ENCODE measurements at regions not wholly inside any gene's neighbourhood (a gene's known extent, or its start where the extent isn't known, plus 50 kb on each side); places are given as distances from the start of the nearest gene placed in this dataset.

GRCh38 chr11:33944693-33945424, 53.0 kb upstream of the LMO2 start:
- no peak overlapping the region for H3K4me3 Mint-ChIP-seq
- no peaks in the 10 kb centered on the region for H3K36me3 ChIP-seq (replicated peaks in 1 of 2; ENCODE audit: control insufficient read depth in 1 of 2, insufficient read depth in 2 of 2, low read length in 2 of 2)
- H2AFZ ChIP-seq (ENCODE audit: insufficient read depth, low read depth, low read length, poor library complexity, severe bottlenecking), result no peak overlapping the region
- no peak overlapping the region for H3K9ac ChIP-seq (ENCODE audit: insufficient read depth, low read length, poor library complexity, severe bottlenecking)
- intact Hi-C loops (cut with micrococcal nuclease), result loop anchor here in 1 of 2 donors (5.0 kb wide), 1 partner anchor 53 kb away; the partner anchor contains the start of gene LMO2
- no peaks in the 10 kb centered on the region for H3K79me2 ChIP-seq (ENCODE audit: insufficient read depth, low read length)
- H3K4me1 ChIP-seq (ENCODE audit: control insufficient read depth in 1 of 2, insufficient read depth in 2 of 2, low read length in 2 of 2), result peaks cover 23 to 28% of the 10 kb centered on the region in 2 donors
- peak overlapping the region in 1 of 7 donors; percentile 67 for H3K27ac Mint-ChIP-seq
- H3K4me1 Mint-ChIP-seq, result peaks cover 27% of the 10 kb centered on the region
- no peaks in the 10 kb centered on the region for H3K9me3 ChIP-seq (replicated peaks in 1 of 2; ENCODE audit: control insufficient read depth in 1 of 2, insufficient read depth in 1 of 2, low read length in 2 of 2)
- H3K4me2 ChIP-seq (replicated peaks; ENCODE audit: extremely low read depth, low read length, poor library complexity, severe bottlenecking), result no peak overlapping the region
- H3K9me3 Mint-ChIP-seq, result peaks cover 0 to 1% (median 0%) of the 10 kb centered on the region in 7 donors
- H3K36me3 Mint-ChIP-seq, result no peaks in the 10 kb centered on the region
- TF ChIP-seq CTCF (IDR thresholded peaks at IDR 0.05), result no peak
- H3K27ac ChIP-seq (ENCODE audit: low read depth in 1 of 2, low read length in 2 of 2), result no peak overlapping the region
- WGBS (ENCODE audit: insufficient coverage), result 98% methylated on average over 5 of the region's 6 CpGs
- H4K20me1 ChIP-seq (ENCODE audit: insufficient read depth, low read length), result no peaks in the 10 kb centered on the region
- no peak for DNase-seq
- H3K27me3 ChIP-seq (ENCODE audit: control insufficient read depth in 2 of 2, insufficient read depth in 2 of 2, low read length in 2 of 2), result no peaks in the 10 kb centered on the region
- no peak overlapping the region for H3K4me3 ChIP-seq (replicated peaks in 1 of 3; ENCODE audit: low read depth in 2 of 3, low read length in 3 of 3)
- H3K27me3 Mint-ChIP-seq (ENCODE audit: low read depth in 3 of 3), result peaks cover 0 to 3% (median 2%) of the 10 kb centered on the region in 3 donors

DNA sequence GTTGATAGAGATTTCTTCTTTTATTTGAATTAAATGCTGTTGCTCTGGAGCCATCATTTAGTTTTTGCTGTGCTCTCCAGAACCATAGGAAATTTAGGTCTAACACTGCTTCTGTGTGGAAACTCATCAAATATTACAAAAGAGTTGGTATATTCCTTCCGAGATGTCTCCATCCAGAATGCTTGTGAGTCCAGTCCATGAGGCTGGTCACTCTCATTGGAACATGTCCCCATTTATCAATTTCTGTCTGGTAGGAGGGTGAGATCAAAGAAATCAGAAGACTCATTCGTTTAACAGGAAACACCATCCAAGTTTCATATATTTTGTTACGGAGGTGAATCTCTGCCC, 52.4 kb upstream of the LMO2 start:
- H3K4me1 Mint-ChIP-seq, result peaks cover 27% of the 10 kb centered on the region
- H3K36me3 Mint-ChIP-seq, result no peaks in the 10 kb centered on the region

More for the DNA sequence above, 52.4 kb upstream of the LMO2 start:
- TF ChIP-seq CTCF (IDR thresholded peaks at IDR 0.05), result no peak
- WGBS (ENCODE audit: insufficient coverage), result no CpG with 5 or more reads among the region's 3 CpGs
- Histone ChIP-seq H3K9me3 (replicated peaks in 1 of 2; ENCODE audit: control insufficient read depth in 1 of 2, insufficient read depth in 1 of 2, low read length in 2 of 2) (no peaks in the 10 kb centered on the region), H3K9ac (ENCODE audit: insufficient read depth, low read length, poor library complexity, severe bottlenecking) (no peak overlapping the region), H3K36me3 (replicated peaks in 1 of 2; ENCODE audit: control insufficient read depth in 1 of 2, insufficient read depth in 2 of 2, low read length in 2 of 2) (no peaks in the 10 kb centered on the region), H3K27me3 (ENCODE audit: control insufficient read depth in 2 of 2, insufficient read depth in 2 of 2, low read length in 2 of 2) (no peaks in the 10 kb centered on the region), H2AFZ (ENCODE audit: insufficient read depth, low read depth, low read length, poor library complexity, severe bottlenecking) (no peak overlapping the region), H3K4me1 (ENCODE audit: control insufficient read depth in 1 of 2, insufficient read depth in 2 of 2, low read length in 2 of 2) (peaks cover 23 to 28% of the 10 kb centered on the region in 2 donors), H4K20me1 (ENCODE audit: insufficient read depth, low read length) (no peaks in the 10 kb centered on the region), H3K4me3 (replicated peaks in 1 of 3; ENCODE audit: low read depth in 2 of 3, low read length in 3 of 3) (no peak overlapping the region), H3K79me2 (ENCODE audit: insufficient read depth, low read length) (no peaks in the 10 kb centered on the region), H3K27ac (ENCODE audit: low read depth in 1 of 2, low read length in 2 of 2) (no peak overlapping the region), H3K4me2 (replicated peaks; ENCODE audit: extremely low read depth, low read length, poor library complexity, severe bottlenecking) (no peak overlapping the region)
- intact Hi-C loops (cut with micrococcal nuclease), result loop anchor here in 1 of 2 donors (5.0 kb wide), 1 partner anchor 52 kb away; the partner anchor contains the start of gene LMO2
- peaks cover 0 to 1% (median 0%) of the 10 kb centered on the region in 7 donors for H3K9me3 Mint-ChIP-seq
- H3K27ac Mint-ChIP-seq, result no peak overlapping the region
- DNase-seq, result no peak
- no peak overlapping the region for H3K4me3 Mint-ChIP-seq
- H3K27me3 Mint-ChIP-seq (ENCODE audit: low read depth in 3 of 3), result peaks cover 0 to 3% (median 1%) of the 10 kb centered on the region in 3 donors
